AG09309 (cell line): ENCODE measurements at regions not wholly inside any gene's neighbourhood (a gene's known extent, or its start where the extent isn't known, plus 50 kb on each side); places are given as distances from the start of the nearest gene placed in this dataset.

Source experiments
- DNase-seq: peaks from one replicate; pipeline ENCODE4 v3.0.0-alpha.2; 2010; ENCODE audit warnings: low read depth
- H3K4me3 ChIP-seq: 2 replicates; pipeline ENCODE4 v1.5.1; 2011; ENCODE audit warnings: mild to moderate bottlenecking, low read depth, low read length, moderate library complexity; ENCODE audit not compliant: control insufficient read depth
- CTCF ChIP-seq: IDR thresholded peaks from 2 replicates; pipeline ENCODE4 v1.5.1; 2011; ENCODE audit warnings: mild to moderate bottlenecking, low read depth, low read length, inconsistent platforms; ENCODE audit not compliant: insufficient read depth, control insufficient read depth; ENCODE audit errors: missing control alignments

- no peak for DNase-seq
- no peak for TF ChIP-seq CTCF
- H3K4me3 ChIP-seq = no peak overlapping the region
These were observed 182.0 kb upstream of the TWIST2 start for GRCh38 chr2:238665919-238666318.

- H3K4me3 ChIP-seq = no peak overlapping the region
- DNase-seq = no peak
- no peak for TF ChIP-seq CTCF
These were observed 181.3 kb upstream of the TWIST2 start for GRCh38 chr2:238666543-238666942.

- TF ChIP-seq CTCF = no peak
- no peak overlapping the region for H3K4me3 ChIP-seq
- DNase-seq = peak; percentile 28
These were observed 180.9 kb upstream of the TWIST2 start for GRCh38 chr2:238667008-238667407.

- no peak for DNase-seq
These were observed 180.2 kb upstream of the TWIST2 start for GRCh38 chr2:238667639-238668038.

GRCh38 chr2:238668426-238668825 is 179.5 kb upstream of the TWIST2 start:
- no peak for TF ChIP-seq CTCF
- no peak overlapping the region for H3K4me3 ChIP-seq
- DNase-seq = no peak

More at GRCh38 chr2:238667639-238668038, 180.2 kb upstream of the TWIST2 start:
- TF ChIP-seq CTCF = no peak
- H3K4me3 ChIP-seq = no peak overlapping the region

- TF ChIP-seq CTCF = no peak
These were observed 178.8 kb upstream of the TWIST2 start for GRCh38 chr2:238669046-238669445.

GRCh38 chr2:238669581-238670080 is 178.3 kb upstream of the TWIST2 start:
- no peak overlapping the region for H3K4me3 ChIP-seq
- DNase-seq = no peak
- TF ChIP-seq CTCF = no peak

More at GRCh38 chr2:238669046-238669445, 178.8 kb upstream of the TWIST2 start:
- no peak overlapping the region for H3K4me3 ChIP-seq
- DNase-seq = no peak
